ENCODE measurements at regions not wholly inside any gene's neighbourhood (a gene's known extent, or its start where the extent isn't known, plus 50 kb on each side); places are given as distances from the start of the nearest gene placed in this dataset.

DNA sequence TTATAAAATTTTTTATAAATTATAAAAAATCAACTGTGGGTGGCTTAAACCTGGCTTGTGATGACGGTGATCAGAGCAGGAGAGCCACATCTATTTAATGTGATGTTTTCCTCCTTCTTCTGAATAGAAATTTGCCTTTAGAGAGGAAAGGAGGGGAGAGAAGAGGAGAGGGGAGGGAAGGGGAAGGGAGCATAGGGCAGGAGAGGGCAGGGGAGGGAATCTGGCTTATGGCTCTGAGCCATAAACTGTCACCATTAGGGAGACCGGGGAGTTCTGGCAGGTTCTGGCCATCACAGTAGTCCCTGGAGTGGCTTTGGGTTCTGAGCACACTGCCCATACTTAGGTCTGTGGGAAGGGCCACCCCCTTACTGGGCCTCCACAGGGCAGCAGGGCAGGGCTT is 167.8 kb downstream of the ENGASE start:
- DNase-seq = no peak

DNA sequence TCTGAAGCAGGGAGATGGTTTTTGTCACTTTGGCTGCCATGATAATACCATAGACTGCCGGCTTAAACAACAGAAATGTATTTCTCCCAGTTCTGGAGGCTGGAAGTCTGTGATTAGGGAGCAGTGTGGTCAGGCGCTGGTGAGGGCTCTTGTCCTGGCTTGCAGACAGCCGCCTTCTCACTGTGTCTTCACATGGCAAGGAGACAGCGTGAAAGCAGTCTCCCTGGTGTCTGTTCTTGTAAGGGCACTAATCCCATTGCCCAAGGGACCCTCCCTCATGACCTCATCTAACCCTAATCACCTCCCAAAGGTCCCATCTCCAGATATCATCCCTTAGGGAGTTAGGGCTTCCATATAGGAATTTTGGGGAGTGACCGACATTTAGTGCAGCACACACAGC is 167.0 kb downstream of the ENGASE start:
- DNase-seq = no peak

DNA sequence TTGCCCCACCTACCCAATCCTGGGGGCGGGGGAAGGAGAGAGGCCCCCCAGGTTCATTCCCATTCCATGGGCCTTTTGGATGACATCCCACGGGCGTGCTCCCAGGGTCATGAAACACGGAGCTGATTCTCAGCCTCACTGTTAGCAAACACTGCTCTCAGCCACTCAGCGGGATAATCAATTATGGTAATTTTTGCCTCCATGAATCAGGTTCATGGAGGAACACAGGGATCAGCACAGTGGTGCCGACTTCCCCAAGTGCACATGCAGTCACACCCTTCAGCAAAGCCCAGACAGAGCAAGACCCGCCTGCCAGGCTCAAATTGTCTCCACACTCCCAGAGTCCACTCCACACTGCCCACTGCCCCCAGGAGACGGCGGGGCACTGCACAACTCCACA is 164.6 kb downstream of the ENGASE start:
- DNase-seq = no peak

DNA sequence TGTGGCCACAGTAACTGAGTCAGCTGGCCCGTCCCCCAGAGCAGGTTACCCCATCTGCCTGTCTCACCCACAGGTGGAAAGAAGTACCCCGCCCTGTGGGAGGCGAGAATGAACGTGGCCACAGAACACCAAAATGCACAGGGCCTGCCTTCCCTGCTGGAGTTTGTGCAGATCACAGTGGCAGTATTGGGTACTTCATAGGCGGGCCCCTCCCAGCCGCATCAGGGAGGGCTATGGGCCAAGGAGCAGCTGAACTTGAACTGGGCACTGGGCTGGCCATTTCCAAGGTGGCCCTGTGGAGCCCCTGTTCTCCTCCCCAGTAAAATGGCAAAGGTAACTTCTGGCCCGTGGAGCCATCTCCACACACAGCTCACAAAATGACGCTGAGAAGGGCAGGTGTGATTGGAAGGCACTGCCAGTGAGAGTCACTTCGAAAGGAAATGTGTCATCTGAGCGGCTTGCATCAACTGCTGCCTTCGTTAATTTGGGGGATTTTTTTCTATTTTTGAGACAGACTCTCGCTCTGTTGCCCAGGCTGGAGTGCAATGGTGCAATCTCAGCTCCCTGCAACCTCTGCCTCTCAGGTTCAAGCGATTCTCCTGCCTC is 162.9 kb downstream of the ENGASE start:
- no peak for DNase-seq

DNA sequence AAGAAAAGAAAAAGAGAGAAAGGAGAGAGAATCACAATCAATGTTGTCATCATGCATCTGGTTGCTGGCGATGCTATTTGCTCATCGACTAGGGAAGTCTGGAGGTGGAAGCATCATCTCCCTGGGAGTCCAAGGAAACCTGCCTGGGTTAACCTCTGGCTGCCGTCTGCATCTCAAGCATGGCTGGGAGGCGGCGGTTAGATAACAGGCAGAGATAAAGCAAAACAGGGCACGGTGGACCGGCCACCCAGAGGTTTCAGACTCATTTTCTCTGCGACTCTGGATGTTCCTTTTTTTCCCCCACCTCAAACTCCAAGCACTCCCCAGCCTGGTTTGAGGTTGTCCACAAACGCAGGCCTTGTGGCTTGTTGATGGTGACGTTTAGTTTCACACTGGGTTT is 161.2 kb downstream of the ENGASE start:
- no peak for DNase-seq

DNA sequence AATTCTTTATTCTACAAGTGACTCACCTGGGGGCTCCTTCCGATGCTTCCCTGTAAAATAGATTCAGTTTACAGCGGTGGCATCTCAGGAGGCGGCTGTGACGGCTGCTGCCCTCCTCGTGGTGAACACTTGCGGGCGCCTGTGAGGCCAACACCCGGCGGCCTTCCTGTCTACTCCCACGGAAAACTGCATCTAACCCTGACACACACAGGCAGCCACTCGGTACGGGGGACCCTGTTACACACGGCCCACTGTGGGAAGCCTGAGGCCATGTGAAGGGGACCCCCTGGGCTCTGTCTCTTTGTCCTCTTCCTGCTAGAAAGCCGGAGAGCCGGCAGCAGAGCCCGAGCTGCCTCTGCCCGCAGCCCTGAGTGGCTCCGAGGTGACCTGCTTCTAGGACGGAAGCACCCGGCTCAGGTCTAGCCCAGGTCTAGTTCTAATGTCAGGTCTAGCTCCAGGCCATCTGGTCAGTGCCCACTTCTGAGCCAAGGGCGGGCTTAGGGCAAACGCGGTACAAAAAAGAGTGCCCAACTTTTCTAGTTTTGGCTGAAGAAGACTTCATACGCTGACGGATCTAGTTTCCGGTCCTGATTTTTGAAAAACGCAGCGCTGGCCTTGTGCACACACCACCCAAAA is 159.4 kb downstream of the ENGASE start:
- no peak for DNase-seq

DNA sequence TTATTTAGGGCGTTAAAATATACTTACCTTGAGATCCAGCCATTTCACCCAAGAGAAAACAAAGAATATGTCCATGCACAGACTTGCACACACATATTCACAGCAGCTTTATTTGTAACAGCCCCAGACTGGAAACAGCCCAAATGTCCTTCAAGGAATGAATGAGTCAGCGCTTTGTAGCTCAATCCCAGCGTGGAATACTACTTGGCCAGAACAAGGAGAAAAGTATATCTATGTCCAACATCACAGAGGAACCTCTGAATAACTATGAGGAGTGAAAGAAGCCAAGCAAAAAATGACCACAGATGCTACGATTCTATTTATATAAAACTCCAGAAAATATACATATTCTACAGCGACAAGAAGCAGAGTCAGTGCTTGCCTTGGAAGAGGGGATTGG is 158.3 kb downstream of the ENGASE start:
- no peak for DNase-seq

DNA sequence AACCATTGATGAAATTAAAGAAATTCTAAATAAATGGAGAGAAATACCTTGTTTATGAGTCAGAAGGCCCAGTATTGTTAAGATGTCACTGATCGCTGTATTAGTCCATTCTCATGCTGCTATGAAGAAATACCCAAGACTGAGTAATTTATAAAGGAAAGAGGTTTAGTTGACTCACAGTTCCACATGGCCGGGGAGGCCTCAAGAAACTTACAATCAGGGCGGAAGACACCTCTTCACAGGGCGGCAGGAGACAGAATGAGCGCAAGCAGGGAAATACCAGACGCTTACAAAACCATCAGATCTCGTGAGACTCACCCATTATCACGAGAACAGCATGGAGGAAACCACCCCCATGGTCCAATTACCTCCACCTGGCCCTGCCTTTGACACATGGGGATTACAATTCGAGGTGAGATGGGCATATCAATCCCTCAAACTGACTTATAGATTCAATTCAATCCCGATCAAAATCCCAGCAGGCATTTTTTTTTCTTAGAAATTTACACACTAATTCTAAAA is 157.2 kb downstream of the ENGASE start:
- DNase-seq = no peak

DNA sequence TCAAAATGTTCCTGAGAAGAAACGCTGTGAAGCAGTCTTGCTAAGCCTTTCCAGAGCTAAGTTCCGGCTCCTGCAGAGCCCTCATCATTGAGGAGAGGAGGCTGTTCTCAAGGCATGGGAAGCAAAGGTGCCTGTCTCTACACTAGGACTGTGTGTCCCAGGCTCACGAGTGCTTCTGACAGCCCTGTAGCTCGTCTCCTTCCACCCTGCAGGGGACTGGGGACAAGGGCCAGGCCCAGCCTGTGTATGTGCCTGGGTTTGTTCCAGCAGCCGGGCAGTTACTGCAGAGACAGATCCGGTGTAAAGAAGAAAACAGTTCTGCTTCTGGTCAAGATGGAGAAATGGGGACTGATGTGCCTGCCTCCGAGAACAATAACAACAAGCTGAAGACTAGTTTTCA is 156.0 kb downstream of the ENGASE start:
- no peak for DNase-seq

DNA sequence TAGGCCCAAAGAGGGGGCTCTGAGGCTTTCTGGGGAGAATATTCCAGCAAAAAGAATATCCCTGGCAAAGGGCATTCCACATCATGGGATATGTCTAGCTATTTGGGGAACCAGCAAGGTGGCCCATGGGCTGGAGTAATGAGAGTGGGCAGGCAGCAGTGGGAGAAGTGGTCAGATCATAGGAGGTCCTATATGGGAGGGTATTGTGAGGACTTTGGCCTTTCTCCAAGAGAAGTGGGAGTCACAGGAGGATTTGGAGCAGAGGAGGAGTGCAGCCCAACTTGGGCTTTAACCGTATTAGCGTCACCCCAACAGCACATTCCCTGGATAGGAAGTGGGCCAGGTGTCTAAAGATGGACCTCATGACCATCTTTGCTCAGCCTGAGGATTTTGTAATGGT is 151.4 kb downstream of the ENGASE start:
- DNase-seq = no peak

DNA sequence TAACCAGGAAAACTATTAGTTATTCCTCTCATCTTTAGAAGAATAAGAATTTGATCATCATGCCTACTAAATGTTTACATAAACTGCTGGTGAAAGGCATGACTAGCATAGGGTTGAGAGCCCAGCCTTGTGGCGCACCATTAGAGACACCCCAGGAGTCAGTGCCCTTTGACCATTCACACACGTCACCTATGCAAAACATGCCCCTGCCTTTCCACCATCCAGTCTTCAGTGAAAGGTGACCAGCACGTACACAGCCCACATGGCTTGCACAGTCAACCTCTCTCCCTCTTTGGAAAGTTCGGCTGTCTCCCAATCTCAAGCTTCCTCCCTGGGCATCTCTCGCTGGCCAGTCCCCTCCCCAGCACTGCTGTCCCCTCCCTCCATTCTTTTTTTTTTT is 150.3 kb downstream of the ENGASE start:
- no peak for DNase-seq

DNA sequence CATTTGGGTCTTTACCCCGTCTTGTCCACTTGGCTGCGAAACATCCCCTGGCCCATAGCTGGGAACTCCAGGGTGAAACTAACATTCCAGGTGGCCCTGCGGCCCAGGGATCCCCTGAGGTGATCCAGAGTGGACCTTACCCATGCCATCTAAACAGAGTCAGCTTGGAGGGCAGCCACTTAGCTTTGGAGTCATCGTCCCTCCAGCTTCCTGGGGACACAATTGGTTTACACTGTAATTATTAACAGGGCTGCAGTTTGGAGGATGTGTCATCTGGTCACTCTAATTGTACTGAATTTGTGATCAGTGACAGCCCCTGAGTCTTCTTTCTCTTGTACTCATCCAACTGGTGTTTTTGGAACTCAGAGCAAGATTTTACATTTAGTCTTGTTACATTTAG is 149.9 kb downstream of the ENGASE start:
- no peak for DNase-seq

DNA sequence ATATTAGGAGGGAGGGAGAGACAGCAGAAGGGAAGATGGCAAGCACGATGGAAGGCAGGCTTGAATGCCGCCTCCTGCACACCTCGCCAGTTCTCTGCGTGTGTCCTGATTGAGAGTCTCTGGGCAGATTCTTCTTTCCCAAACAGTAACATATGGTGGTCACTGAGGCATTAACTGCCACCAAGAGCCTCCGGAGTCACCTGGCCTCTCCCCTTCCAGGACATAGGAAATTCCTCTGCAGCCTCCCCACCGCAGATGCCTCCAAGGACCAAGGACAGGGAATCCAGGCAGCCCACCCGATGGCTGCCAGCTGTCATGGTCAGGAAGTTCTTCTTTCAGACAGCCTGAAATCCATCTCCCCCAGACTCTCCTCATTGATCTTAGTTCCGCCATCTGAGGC is 149.3 kb downstream of the ENGASE start:
- no peak for DNase-seq

DNA sequence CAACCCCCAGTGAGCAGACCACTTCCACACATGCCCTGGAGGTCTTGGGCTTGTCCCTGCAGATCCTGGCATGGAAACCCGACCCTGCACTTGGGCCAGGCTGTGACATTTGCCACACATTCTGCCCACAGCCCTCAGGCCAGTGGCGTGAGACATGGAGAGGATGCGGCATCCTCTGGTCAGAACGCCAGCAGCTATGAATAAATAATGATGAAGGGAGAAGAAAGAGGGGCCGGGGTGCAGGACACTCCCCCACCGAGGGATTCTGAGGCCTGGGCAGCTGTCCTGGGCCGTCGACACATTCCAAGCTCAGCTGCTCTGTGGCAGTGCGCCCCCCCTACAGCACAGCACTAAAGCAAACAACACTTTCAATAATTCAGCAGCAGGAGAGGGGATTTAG is 148.8 kb downstream of the ENGASE start:
- DNase-seq = no peak

DNA sequence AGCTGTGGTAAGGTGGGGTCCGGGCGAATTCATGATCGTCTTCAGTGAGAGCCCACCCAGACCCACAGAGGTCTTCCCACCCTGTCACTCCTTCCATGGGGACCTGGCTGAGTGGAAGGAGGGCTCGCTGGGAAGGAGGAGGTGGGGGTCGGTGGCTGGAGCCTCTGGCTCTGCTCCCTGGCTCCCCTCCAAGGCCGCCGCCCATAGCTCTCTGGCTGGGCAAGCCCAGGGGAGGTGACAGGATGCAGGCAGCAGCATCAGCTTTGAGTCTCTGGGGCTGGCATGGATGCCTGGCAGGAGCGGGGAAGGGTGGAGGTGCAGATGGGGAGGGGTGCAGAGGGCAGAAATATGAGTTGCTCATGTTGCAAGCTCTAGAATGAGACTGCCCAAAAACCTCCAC is 147.0 kb downstream of the ENGASE start:
- DNase-seq = no peak

DNA sequence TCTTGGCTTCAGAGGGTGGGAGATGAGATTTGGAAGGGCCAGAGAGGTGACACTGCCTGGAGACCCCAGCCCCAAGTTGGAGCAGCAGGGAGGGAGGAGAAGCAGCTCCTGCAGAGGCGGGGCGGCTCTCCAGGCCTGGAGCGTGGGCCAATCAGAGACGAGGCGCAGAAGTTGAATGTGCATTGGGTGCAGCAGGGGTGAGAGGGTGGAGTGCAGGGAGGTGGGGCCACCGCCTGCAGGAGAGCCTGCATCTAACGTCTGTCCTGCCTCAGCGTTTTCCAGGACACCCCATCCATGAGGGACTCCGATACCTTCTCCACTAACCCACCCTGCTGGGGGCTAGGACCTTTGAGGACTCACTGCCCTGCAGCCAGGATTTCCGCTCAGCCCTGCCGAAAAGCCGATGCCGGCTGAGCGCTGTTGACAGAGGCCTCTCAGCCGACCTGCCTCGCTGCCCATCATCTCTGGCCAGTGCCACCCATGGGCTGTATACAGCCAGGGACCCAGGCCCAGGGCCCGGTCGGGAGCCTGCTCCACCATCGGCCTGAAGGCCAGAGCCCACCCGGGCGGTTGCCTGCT is 146.2 kb downstream of the ENGASE start:
- DNase-seq = no peak

DNA sequence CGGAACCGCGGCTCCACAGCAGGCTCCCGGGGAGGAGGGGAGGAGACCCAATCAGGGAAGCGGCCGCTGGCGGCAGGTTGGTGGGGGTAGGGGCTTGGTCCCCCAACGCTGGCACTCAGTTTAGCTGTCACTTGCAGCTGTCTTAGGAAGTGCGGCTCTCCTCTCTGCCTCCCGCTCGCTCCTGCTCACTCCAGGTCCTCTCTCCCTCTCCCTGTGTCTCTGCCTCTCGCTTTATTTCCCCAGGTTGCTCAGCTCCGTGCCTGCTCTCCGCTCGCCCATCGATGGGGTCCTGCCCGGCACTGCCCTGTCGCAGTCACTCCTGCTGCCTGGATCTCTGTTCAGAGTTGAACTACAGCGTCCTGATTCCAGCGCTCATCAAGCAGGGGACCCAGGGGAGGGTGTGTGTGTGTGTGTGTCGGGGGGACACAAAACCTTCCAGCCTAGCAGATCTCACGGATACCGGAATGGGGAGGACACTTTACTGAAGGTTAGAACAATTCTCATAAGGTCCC is 145.6 kb downstream of the ENGASE start:
- no peak for DNase-seq

DNA sequence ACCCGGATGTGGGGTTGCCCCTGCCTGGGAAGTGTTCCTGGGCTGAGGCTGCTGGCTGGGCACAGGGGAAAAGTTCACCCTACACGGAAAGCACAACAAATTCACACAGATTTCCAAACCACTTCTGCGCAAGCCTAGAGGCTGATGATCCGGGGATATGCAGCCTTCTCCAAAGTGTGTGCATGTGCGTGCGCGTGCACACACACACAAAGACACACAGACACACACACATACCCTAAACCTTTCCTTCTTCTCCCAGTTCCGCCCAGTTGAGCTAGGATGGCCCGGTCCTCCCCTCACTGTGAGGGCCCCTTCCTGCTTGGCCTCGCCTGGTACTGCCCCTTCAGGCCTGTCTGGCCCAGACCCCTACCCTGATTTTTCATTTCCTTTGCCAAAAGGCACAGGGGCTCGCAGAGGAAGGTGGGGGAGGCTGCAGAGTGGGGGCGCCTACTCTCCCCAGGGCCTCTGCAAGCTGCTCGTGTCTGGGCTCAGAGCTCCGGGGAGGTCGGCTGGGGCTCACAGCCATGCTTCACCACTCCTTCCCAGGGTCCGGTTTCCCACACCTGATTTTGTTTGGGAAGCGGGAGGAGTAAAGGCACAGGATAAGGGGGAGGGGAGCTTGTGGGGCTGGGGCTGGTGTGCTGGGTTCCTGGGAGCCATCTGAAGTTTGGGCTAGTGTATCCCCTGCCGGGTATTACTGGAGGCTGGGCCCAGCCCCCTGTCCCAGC is 144.7 kb downstream of the ENGASE start:
- DNase-seq = no peak

DNA sequence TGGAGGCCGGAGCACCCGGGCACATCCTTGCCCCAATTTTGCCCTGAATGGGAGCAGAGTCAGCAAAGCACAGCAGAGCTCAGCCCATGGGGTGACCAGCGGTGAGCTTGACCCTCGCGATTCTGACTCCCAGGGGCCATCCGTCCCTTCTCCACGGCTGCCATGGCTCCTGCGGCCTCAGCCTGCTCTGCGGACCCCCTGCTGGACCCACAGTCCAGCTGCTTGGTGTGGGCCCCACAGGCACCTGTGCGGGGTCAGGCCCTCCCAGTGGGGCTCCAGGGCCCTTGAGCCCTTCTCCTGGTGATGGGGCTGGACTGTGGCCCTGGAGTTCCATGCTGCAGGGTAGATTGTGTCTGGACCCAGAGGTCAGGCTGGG is 144.2 kb downstream of the ENGASE start:
- no peak for DNase-seq

DNA sequence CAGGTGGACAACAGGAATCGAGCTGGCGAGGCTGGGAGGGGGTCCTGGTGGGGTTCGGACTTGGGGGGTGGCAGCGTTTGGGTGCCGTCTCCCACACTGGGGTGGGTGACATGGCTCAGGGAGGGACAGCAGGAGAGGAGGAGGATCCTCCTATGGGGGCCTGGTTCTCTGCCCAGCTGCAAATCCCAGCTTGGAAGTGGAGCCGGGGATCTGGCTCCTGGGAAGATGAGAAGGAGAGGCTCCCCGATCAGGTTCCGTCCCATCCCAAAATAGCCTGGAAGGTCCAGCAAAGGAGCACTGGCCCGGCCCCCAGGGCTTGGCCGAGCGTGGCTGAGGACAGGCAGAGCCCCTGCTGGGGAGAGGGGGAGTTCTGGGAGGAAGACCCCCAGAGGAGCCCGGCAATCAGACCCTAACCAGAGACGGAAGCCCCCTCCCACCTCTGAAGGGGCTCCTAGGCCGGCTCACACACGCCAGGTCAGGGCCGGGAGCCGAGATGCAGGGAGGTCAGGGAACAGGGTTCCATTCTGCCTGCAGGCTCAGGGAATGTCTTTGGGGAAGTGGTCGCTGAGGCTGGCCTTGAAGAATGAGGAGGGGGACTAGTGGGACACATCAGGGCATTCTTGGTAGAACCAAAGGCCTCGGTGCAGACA is 143.7 kb downstream of the ENGASE start:
- no peak for DNase-seq

DNA sequence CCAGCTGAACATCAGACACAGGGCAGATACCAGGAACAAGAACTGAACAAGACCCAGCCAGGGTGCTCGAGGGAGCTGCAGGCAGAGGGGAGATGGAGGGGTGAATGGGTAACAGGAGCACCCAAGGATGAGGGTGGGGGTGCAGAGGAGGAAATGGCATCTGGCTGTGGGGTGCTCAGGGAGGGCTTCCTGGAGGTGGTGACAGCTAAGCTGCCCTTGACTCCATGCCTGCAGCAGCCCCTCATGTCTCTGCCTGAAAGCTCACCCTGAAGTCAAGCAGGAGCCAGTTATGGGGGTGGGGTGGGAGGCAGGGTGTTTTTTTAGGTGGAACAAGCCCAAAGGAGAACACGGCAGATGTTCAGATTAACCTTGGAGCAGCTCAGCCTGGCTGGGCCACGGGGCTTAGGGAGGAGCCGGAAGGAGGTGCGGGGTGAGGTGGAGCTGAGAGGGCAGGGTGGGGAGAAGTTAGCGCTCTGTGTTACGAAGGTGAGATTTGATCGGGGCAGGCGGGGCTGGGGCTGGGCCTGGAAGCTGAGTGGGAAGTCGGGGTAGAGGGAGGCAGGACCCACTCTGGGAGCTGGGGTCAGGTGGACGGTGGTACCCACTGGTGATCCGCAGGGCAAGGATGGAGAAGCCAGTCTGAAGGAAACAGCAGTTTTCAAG is 143.0 kb downstream of the ENGASE start:
- no peak for DNase-seq

DNA sequence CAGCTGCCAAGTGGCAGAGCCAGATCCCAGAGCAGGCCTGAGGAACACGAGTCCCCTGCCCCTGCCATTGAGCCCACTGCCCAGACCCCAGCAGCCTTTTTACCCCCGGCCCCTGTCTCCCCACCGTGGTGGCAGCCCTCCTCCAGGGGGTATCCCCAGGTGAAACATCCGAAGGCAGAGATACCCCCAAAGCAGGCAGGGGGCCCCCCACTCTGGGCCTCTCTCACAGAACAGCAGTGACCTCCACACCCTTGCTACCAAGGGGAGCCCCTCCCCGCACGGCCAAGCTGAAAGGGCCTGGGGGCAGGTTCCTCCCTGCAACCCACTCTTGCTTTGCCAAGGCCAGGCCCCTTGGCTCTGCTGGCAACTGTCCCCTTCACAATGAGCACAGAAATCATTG is 142.2 kb downstream of the ENGASE start:
- DNase-seq = no peak

DNA sequence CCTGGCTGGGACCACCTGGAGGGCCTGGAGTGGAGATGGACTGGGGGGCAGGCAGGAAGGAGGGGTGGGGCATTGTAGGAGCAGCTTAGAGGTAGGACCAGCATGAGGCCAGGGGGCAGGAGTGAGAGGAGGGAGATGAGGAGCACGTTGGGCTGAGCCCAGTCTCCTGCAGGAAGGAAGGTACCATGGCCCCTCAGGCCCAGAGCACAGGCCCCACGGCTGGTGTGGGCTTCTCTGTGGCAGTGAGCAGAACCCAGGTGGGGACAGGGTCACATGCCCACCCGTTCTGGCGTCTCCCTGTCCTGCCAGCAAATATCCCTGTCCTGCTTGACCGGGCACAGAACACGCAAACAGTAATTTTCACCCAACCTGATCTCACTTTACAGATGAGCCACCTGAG is 141.8 kb downstream of the ENGASE start:
- no peak for DNase-seq
